NT2/D1 (cell line): ENCODE measurements at regions not wholly inside any gene's neighbourhood (a gene's known extent, or its start where the extent isn't known, plus 50 kb on each side); places are given as distances from the start of the nearest gene placed in this dataset.

ENCODE experiments used
- SUZ12 ChIP-seq: IDR thresholded peaks from 2 replicates; pipeline ENCODE4 v1.6.1; 2011; ENCODE audit not compliant: insufficient read length, insufficient read depth; ENCODE audit errors: extremely low read depth
- YY1 ChIP-seq: IDR thresholded peaks from 2 replicates; pipeline ENCODE4 v1.6.1; 2011; ENCODE audit not compliant: insufficient read length, insufficient read depth
- ZNF274 ChIP-seq: IDR thresholded peaks from 2 replicates; pipeline ENCODE4 v1.6.1; 2011; ENCODE audit warnings: mild to moderate bottlenecking, low read depth, low read length

DNA sequence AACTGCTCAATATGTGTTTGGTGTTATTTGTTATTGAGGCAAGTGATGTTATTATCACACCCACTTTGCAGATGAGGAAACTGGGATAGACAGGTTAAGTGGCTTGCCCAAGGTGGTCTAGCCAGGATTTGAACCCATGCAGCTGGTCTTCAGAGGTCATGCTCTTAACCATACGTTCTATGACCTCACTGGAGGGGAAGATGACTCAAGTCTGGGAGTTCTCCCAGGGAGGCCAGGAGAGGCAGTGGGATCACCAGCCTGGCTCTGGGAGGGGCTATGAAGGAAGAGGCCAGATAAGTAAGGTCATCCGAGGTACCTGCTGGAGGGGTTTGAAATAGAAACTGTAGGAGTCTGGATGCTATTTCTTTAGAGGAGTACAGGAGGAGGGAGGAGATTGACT is 95.3 kb downstream of the NAV1 start:
- TF ChIP-seq YY1 (no peak), ZNF274 (no peak), SUZ12 (no peak)
